WTC11 (cell line): ENCODE measurements at regions not wholly inside any gene's neighbourhood (a gene's known extent, or its start where the extent isn't known, plus 50 kb on each side); places are given as distances from the start of the nearest gene placed in this dataset.

Experiments used
- ATAC-seq: fragments of 200-7000 bp; cut with Tn5 transposase; 2 replicates; pipeline ENCODE4 v1.10.0; 2021; ENCODE audit warnings: mild to moderate bottlenecking, moderate library complexity
- CTCF ChIA-PET: fragments of 300-600 bp; sonication (Branson Sonifier 250); formaldehyde crosslinking; loops from one replicate; lab custom pipeline; 2021; ENCODE audit warnings: antibody characterized with exemption; lab: Charles Lee
- POLR2A ChIA-PET: fragments of 350-600 bp; sonication (Branson Sonifier 250); formaldehyde crosslinking; loops from one replicate; lab custom pipeline; 2021; ENCODE audit warnings: antibody characterized with exemption; lab: Charles Lee
- DNase-seq: peaks from one replicate; pipeline ENCODE4 v3.0.0; 2021; ENCODE audit warnings: low spot score
- H3K27ac Mint-ChIP-seq: 2 replicates; pipeline ENCODE4 v1.8.0; 2021; ENCODE audit warnings: mixed read lengths
- H3K27me3 Mint-ChIP-seq: 2 replicates; pipeline ENCODE4 v1.8.0; 2021; ENCODE audit warnings: low read depth, mild to moderate bottlenecking, moderate library complexity, mixed read lengths
- H3K36me3 Mint-ChIP-seq: 2 replicates; pipeline ENCODE4 v1.8.0; 2021; ENCODE audit warnings: mixed read lengths
- H3K4me1 Mint-ChIP-seq: 2 replicates; pipeline ENCODE4 v1.8.0; 2022; ENCODE audit warnings: mixed read lengths
- H3K4me3 Mint-ChIP-seq: 2 replicates; pipeline ENCODE4 v1.8.0; 2021; ENCODE audit warnings: mild to moderate bottlenecking, moderate library complexity, mixed read lengths
- H3K9me3 Mint-ChIP-seq: 2 replicates; pipeline ENCODE4 v1.8.0; 2021; ENCODE audit warnings: mixed read lengths
- CDX4 ChIP-seq: fragments of 250-450 bp; sonication (Bioruptor Pico); IDR thresholded peaks from 2 replicates; pipeline ENCODE4 v1.9.0; 2021; ENCODE audit warnings: moderate library complexity, mild to moderate bottlenecking, inconsistent platforms, borderline replicate concordance
- E2F4 ChIP-seq: sonication (generic); formaldehyde crosslinking; IDR thresholded peaks from 2 replicates; pipeline ENCODE4 v1.8.1; 2022; ENCODE audit warnings: low read depth, mild to moderate bottlenecking, moderate library complexity, missing genetic modification reagents, borderline replicate concordance
- ESRRA ChIP-seq: sonication (generic); formaldehyde crosslinking; IDR thresholded peaks from 2 replicates; pipeline ENCODE4 v1.8.1; 2022; ENCODE audit warnings: mild to moderate bottlenecking, missing genetic modification reagents, borderline replicate concordance
- FOXP1 ChIP-seq: sonication (generic); formaldehyde crosslinking; IDR thresholded peaks from 2 replicates; pipeline ENCODE4 v1.8.0; 2022; ENCODE audit warnings: missing genetic modification reagents, mild to moderate bottlenecking, moderate library complexity, borderline replicate concordance
- HMGA2 ChIP-seq: fragments of 250-450 bp; sonication (Bioruptor Pico); IDR thresholded peaks from 2 replicates; pipeline ENCODE4 v1.4.0; 2021; ENCODE audit warnings: mild to moderate bottlenecking, moderate library complexity
- IRF2 ChIP-seq: sonication (generic); formaldehyde crosslinking; IDR thresholded peaks from 2 replicates; pipeline ENCODE4 v1.8.0; 2022; ENCODE audit warnings: low read depth, missing genetic modification reagents, borderline replicate concordance
- KAT7 ChIP-seq: sonication (generic); formaldehyde crosslinking; IDR thresholded peaks from 2 replicates; pipeline ENCODE4 v1.8.1; 2023; ENCODE audit warnings: missing genetic modification reagents, mild to moderate bottlenecking, borderline replicate concordance
- MLX ChIP-seq: sonication (generic); formaldehyde crosslinking; IDR thresholded peaks from 2 replicates; pipeline ENCODE4 v1.8.1; 2023; ENCODE audit warnings: mild to moderate bottlenecking, missing genetic modification reagents, moderate library complexity
- SMAD3 ChIP-seq: sonication (generic); formaldehyde crosslinking; IDR thresholded peaks from 2 replicates; pipeline ENCODE4 v1.8.0; 2022; ENCODE audit warnings: missing genetic modification reagents, mild to moderate bottlenecking, borderline replicate concordance
- SP1 ChIP-seq: sonication (generic); formaldehyde crosslinking; conservative IDR thresholded peaks from 2 replicates; pipeline ENCODE4 v1.8.1; 2022; ENCODE audit warnings: missing genetic modification reagents
- ZNF232 ChIP-seq: sonication (generic); formaldehyde crosslinking; IDR thresholded peaks from 2 replicates; pipeline ENCODE4 v1.8.0; 2022; ENCODE audit warnings: mild to moderate bottlenecking, missing genetic modification reagents
- ZNF263 ChIP-seq: sonication (generic); formaldehyde crosslinking; IDR thresholded peaks from 2 replicates; pipeline ENCODE4 v1.8.1; 2022; ENCODE audit warnings: low read depth, mild to moderate bottlenecking, moderate library complexity, missing genetic modification reagents
- ZNF671 ChIP-seq: fragments of 250-450 bp; sonication (Bioruptor Pico); IDR thresholded peaks from 2 replicates; pipeline ENCODE4 v1.8.0; 2021; ENCODE audit warnings: mild to moderate bottlenecking
- TF ChIP-seq, protein P1 (sequence below): sonication (generic); formaldehyde crosslinking; conservative IDR thresholded peaks from 2 replicates; pipeline ENCODE4 v1.8.1; 2022; ENCODE audit warnings: mild to moderate bottlenecking, missing genetic modification reagents
- TF ChIP-seq, protein P2 (sequence below): sonication (generic); formaldehyde crosslinking; IDR thresholded peaks from 2 replicates; pipeline ENCODE4 v1.8.1; 2022; ENCODE audit warnings: missing genetic modification reagents, borderline replicate concordance

GRCh38 chr2:41942278-41942677, 105.5 kb upstream of the PKDCC start (continued):
- TF ChIP-seq, protein P1, sequence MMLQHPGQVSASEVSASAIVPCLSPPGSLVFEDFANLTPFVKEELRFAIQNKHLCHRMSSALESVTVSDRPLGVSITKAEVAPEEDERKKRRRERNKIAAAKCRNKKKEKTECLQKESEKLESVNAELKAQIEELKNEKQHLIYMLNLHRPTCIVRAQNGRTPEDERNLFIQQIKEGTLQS (CRISPR knock-in tag) = no peak
- no peak for TF ChIP-seq HMGA2 (CRISPR knock-in tag)
- TF ChIP-seq ZNF232 (CRISPR knock-in tag) = no peak
- TF ChIP-seq CDX4 (CRISPR knock-in tag) = no peak

GRCh38 chr2:41943159-41943558, 104.7 kb upstream of the PKDCC start:
- peaks cover 3% of the 10 kb centered on the region; the same call in 1 of the 2 replicates for H3K9me3 Mint-ChIP-seq
- DNase-seq = no peak
- POLR2A ChIA-PET = interaction anchor here (0.9 to 1.0 kb wide), 2 partner anchors 20 to 102 kb away, joined by 3 to 4 read pairs; no protein-coding TSS in a partner anchor
- TF ChIP-seq ZNF671 (CRISPR knock-in tag) (no peak), ZNF232 (CRISPR knock-in tag) (no peak), ESRRA (CRISPR knock-in tag) (no peak), FOXP1 (CRISPR knock-in tag) (no peak), ZNF263 (CRISPR knock-in tag) (no peak), MLX (CRISPR knock-in tag) (no peak)
- TF ChIP-seq, protein P2, sequence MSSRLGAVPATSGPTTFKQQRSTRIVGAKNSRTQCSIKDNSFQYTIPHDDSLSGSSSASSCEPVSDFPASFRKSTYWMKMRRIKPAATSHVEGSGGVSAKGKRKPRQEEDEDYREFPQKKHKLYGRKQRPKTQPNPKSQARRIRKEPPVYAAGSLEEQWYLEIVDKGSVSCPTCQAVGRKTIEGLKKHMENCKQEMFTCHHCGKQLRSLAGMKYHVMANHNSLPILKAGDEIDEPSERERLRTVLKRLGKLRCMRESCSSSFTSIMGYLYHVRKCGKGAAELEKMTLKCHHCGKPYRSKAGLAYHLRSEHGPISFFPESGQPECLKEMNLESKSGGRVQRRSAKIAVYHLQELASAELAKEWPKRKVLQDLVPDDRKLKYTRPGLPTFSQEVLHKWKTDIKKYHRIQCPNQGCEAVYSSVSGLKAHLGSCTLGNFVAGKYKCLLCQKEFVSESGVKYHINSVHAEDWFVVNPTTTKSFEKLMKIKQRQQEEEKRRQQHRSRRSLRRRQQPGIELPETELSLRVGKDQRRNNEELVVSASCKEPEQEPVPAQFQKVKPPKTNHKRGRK = no peak
- TF ChIP-seq, all 79 proteins: peak for 0
- CTCF ChIA-PET = no interaction called here
- Mint-ChIP-seq H3K27ac (no peak overlapping the region), H3K27me3 (peaks cover 13% of the 10 kb centered on the region), H3K4me3 (no peak overlapping the region), H3K36me3 (no peaks in the 10 kb centered on the region; the same call in 1 of the 2 replicates), H3K4me1 (peaks cover 69% of the 10 kb centered on the region)
- ATAC-seq = no peak

GRCh38 chr2:41944220-41944880, 103.5 kb upstream of the PKDCC start:
- Mint-ChIP-seq H3K4me1 (peaks cover 70% of the 10 kb centered on the region), H3K27ac (no peak overlapping the region), H3K9me3 (peaks cover 3% of the 10 kb centered on the region; the same call in 1 of the 2 replicates), H3K36me3 (no peaks in the 10 kb centered on the region; the same call in 1 of the 2 replicates), H3K4me3 (no peak overlapping the region), H3K27me3 (peaks cover 16% of the 10 kb centered on the region)
- TF ChIP-seq, protein P2 = no peak
- TF ChIP-seq IRF2 (CRISPR knock-in tag) = no peak
- ChIA-PET CTCF (interaction anchor here (1.1 kb wide), 1 partner anchor 142 kb away, joined by 3 read pairs; no protein-coding TSS in a partner anchor), POLR2A (no interaction called here)
- no peak for DNase-seq
- no peak for ATAC-seq

DNA sequence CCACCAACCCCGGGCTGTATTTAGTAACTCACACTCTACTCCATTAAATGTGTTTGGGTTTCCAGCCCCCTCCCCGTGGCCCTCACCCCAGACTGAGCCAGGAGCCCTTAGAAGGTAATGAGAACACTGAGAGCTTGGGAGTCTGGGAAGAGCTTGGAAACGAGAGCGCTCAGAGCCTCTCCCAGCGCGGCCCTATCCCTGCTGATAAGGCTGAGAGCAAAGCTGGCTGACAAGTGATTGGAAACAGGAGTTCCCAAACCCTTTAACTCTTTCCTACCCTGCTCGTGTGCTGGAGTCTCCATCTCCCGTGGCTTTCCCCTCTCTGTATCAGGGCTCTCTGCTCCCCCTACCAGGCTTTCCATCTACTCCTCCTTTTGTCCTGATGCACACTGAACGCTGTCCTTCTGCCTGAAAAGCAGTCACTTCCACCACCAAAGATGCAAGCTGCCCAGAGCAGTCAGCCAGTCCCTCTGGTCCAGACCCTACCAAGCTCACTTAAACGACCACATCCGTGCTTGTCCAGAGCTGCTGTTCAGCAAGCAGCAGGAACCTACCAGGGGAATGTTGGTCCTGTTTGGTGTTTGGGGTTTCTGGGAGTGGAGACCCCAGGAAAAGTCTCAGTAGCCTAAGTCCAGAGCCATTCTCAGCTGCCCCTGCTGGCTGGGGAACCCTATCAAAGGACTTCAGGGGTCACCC, 100.0 kb upstream of the PKDCC start:
- peak overlapping the region; percentile 34 for H3K4me3 Mint-ChIP-seq
- DNase-seq (no peak), ATAC-seq (peak; percentile 60)
- POLR2A ChIA-PET = interaction anchor here (0.6 to 2.5 kb wide), 7 partner anchors 9 to 115 kb away, joined by 3 to 22 read pairs (median 4); partner anchors contain the start of gene PKDCC
- H3K9me3 Mint-ChIP-seq = peaks cover 3% of the 10 kb centered on the region; the same call in 1 of the 2 replicates
- H3K4me1 Mint-ChIP-seq = peaks cover 58% of the 10 kb centered on the region
- H3K36me3 Mint-ChIP-seq = no peaks in the 10 kb centered on the region; the same call in 1 of the 2 replicates
- H3K27me3 Mint-ChIP-seq = peaks cover 16% of the 10 kb centered on the region
- peak overlapping the region; percentile 64 for H3K27ac Mint-ChIP-seq
- CTCF ChIA-PET = interaction anchor here (0.5 to 2.4 kb wide), 17 partner anchors 10 to 249 kb away, joined by 3 to 32 read pairs (median 4); partner anchors contain the start of gene PKDCC
- TF ChIP-seq SMAD3 (CRISPR knock-in tag) = 0 out of 2 replicates have a peak, but pooled peaks have one; percentile 4
- 0 out of 2 replicates have a peak, but pooled peaks have one; percentile 55 for TF ChIP-seq KAT7 (CRISPR knock-in tag)
- no peak for TF ChIP-seq E2F4 (CRISPR knock-in tag)
- TF ChIP-seq SP1 (CRISPR knock-in tag) = peak; percentile 16; the same call in 1 of the 2 replicates
